Dermis microvascular lymphatic vessel endothelial cell (primary cell): ENCODE measurements at regions not wholly inside any gene's neighbourhood (a gene's known extent, or its start where the extent isn't known, plus 50 kb on each side); places are given as distances from the start of the nearest gene placed in this dataset.

Source experiments
- DNase-seq, 2 donors: peaks; one replicate each; pipeline versions ENCODE4 v3.0.0 to v3.0.0-alpha.2; 2010; ENCODE audit warnings: low read depth in 2 of 2

- DNase-seq, result peak; percentile 7 to 78
Observed at GRCh38 chr3:124529826-124530571, 200.3 kb upstream of the UMPS start.

- peak in 1 of 2 donors; percentile 15 for DNase-seq
Observed at GRCh38 chr3:124530916-124531315, 199.3 kb upstream of the UMPS start.

GRCh38 chr3:124532071-124532470 is 198.2 kb upstream of the UMPS start:
- DNase-seq, result no peak

- no peak for DNase-seq
Observed at GRCh38 chr3:124535306-124535705, 194.9 kb upstream of the UMPS start.

GRCh38 chr3:124540550-124541211 is 189.6 kb upstream of the UMPS start:
- DNase-seq, result no peak

- DNase-seq, result no peak
Observed at GRCh38 chr3:124542214-124542869, 187.9 kb upstream of the UMPS start.

GRCh38 chr3:124545891-124546290 is 184.4 kb upstream of the UMPS start:
- no peak for DNase-seq

- peak; percentile 72 to 83 for DNase-seq
Observed at GRCh38 chr3:124552224-124552623, 178.0 kb upstream of the UMPS start.

GRCh38 chr3:124553178-124553577 is 177.1 kb upstream of the UMPS start:
- no peak for DNase-seq

- no peak for DNase-seq
Observed at GRCh38 chr3:124556636-124557035, 173.6 kb upstream of the UMPS start.

- DNase-seq, result peak in 1 of 2 donors; percentile 75
Observed at GRCh38 chr3:124557433-124558232, 172.6 kb upstream of the UMPS start.

- DNase-seq, result peak in 1 of 2 donors; percentile 90
Observed at GRCh38 chr3:124558991-124559845, 171.0 kb upstream of the UMPS start.

GRCh38 chr3:124559846-124560574 is 170.2 kb upstream of the UMPS start:
- DNase-seq, result peak; percentile 48 to 84

GRCh38 chr3:124560666-124561215 is 169.5 kb upstream of the UMPS start:
- DNase-seq, result no peak

- DNase-seq, result no peak
Observed at GRCh38 chr3:124562769-124563168, 167.5 kb upstream of the UMPS start.

- DNase-seq, result no peak
Observed at GRCh38 chr3:124563376-124563775, 166.9 kb upstream of the UMPS start.

GRCh38 chr3:124565013-124565412 is 165.2 kb upstream of the UMPS start:
- peak; percentile 71 to 77 for DNase-seq

GRCh38 chr3:124565551-124565950 is 164.7 kb upstream of the UMPS start:
- DNase-seq, result no peak

GRCh38 chr3:124566701-124567100 is 163.6 kb upstream of the UMPS start:
- no peak for DNase-seq

- no peak for DNase-seq
Observed at GRCh38 chr3:124567179-124567578, 163.1 kb upstream of the UMPS start.
